ENCODE measurements at regions not wholly inside any gene's neighbourhood (a gene's known extent, or its start where the extent isn't known, plus 50 kb on each side); places are given as distances from the start of the nearest gene placed in this dataset.

- no peak for TF ChIP-seq CTCF (IDR thresholded peaks at IDR 0.05; ENCODE audit: poor library complexity)
- no peak for TF ChIP-seq EZH2phosphoT487 (IDR thresholded peaks at IDR 0.05; ENCODE audit: low read depth, severe bottlenecking, unreplicated experiment)
- no peak for TF ChIP-seq EZH2 (IDR thresholded peaks at IDR 0.05; ENCODE audit: borderline replicate concordance)
Observed at GRCh38 chr3:105956306-105956705, 87.5 kb upstream of the CBLB start.
